GM23248 (cell line): ENCODE measurements at regions not wholly inside any gene's neighbourhood (a gene's known extent, or its start where the extent isn't known, plus 50 kb on each side); places are given as distances from the start of the nearest gene placed in this dataset.

Experiments
- DNase-seq: peaks from one replicate; pipeline ENCODE4 v3.0.0-alpha.2; 2015
- H2AFZ ChIP-seq: fragments of 200-600 bp; sonication (generic); 2 replicates; pipeline ENCODE4 v1.6.1; 2016; ENCODE audit warnings: antibody characterized with exemption
- H3F3A ChIP-seq: fragments of 200-600 bp; sonication (generic); 2 replicates; pipeline ENCODE4 v1.6.1; 2016; ENCODE audit warnings: mild to moderate bottlenecking, antibody characterized with exemption, mixed run types; ENCODE audit not compliant: insufficient read depth
- H3K27ac ChIP-seq: fragments of 200-600 bp; sonication (generic); 2 replicates; pipeline ENCODE4 v1.5.1; 2016; ENCODE audit warnings: mild to moderate bottlenecking
- H3K27me3 ChIP-seq: fragments of 200-600 bp; sonication (generic); replicated peaks from 2 replicates; pipeline ENCODE4 v1.6.1; 2016; ENCODE audit warnings: mild to moderate bottlenecking; ENCODE audit not compliant: insufficient read depth
- H3K36me3 ChIP-seq: fragments of 200-600 bp; sonication (generic); 2 replicates; pipeline ENCODE4 v1.6.1; 2016; ENCODE audit warnings: low read depth, mild to moderate bottlenecking
- H3K4me1 ChIP-seq: fragments of 200-600 bp; sonication (generic); 2 replicates; pipeline ENCODE4 v1.6.1; 2016; ENCODE audit warnings: mild to moderate bottlenecking; ENCODE audit not compliant: insufficient read depth
- H3K4me2 ChIP-seq: fragments of 200-600 bp; sonication (generic); one replicate; pipeline ENCODE4 v1.6.1; 2016; ENCODE audit warnings: mild to moderate bottlenecking; ENCODE audit not compliant: unreplicated experiment
- H3K4me3 ChIP-seq: fragments of 200-600 bp; sonication (generic); 2 replicates; pipeline ENCODE4 v1.5.1; 2016; ENCODE audit warnings: mild to moderate bottlenecking
- H3K79me2 ChIP-seq: fragments of 200-600 bp; sonication (generic); 2 replicates; pipeline ENCODE4 v1.6.1; 2016; ENCODE audit warnings: mild to moderate bottlenecking; ENCODE audit not compliant: insufficient read depth
- H3K9ac ChIP-seq: fragments of 200-600 bp; sonication (generic); 2 replicates; pipeline ENCODE4 v1.6.1; 2016; ENCODE audit warnings: mild to moderate bottlenecking
- H3K9me2 ChIP-seq: fragments of 200-600 bp; sonication (generic); 2 replicates; pipeline ENCODE4 v1.6.1; 2016; ENCODE audit warnings: mixed run types, mild to moderate bottlenecking, moderate library complexity; ENCODE audit not compliant: insufficient read depth
- H3K9me3 ChIP-seq: fragments of 200-600 bp; sonication (generic); one replicate; pipeline ENCODE4 v1.6.1; 2017; ENCODE audit warnings: low read depth
- H4K20me1 ChIP-seq: fragments of 200-600 bp; sonication (generic); 2 replicates; pipeline ENCODE4 v1.6.0; 2016; ENCODE audit not compliant: insufficient read depth
- EZH2 ChIP-seq: fragments of 200-600 bp; sonication (generic); IDR thresholded peaks from 2 replicates; pipeline ENCODE4 v1.6.1; 2018; ENCODE audit warnings: antibody characterized with exemption, mild to moderate bottlenecking; ENCODE audit not compliant: insufficient read depth, poor library complexity, severe bottlenecking
- EZH2phosphoT487 ChIP-seq: fragments of 200-600 bp; sonication (generic); IDR thresholded peaks from 2 replicates; pipeline ENCODE4 v1.6.1; 2018; ENCODE audit warnings: antibody characterized with exemption, moderate library complexity, mild to moderate bottlenecking, low read depth; ENCODE audit not compliant: insufficient read depth
- WGBS, 2 experiments: methylation state at CpG; one replicate each; pipeline ENCODE4 v1.1.6; 2015 to 2017; ENCODE audit warnings: low lambda C conversion rate in 2 of 2, low coverage in 1 of 2; ENCODE audit errors: missing lambda C conversion rate in 2 of 2; 5-methylcytosine and 5-hydroxymethylcytosine counted together
- in situ Hi-C: fragments of 300-500 bp; cut with MboI; formaldehyde crosslinking; loops from 2 replicates; pipeline ENCODE4 v1.15.0; 2020

- 88 to 94% methylated on average over 1 of the region's 1 CpG for WGBS, 2 experiments
- Histone ChIP-seq H3K27me3 (peaks cover 49% of the 10 kb centered on the region), H3K36me3 (no peaks in the 10 kb centered on the region), H3K27ac (no peak overlapping the region), H3K9me2 (no peaks in the 10 kb centered on the region), H3F3A (0 out of 2 replicates have a peak, but pooled peaks cover 4% of the 10 kb centered on the region), H3K9me3 (no peaks in the 10 kb centered on the region), H3K4me2 (no peak overlapping the region), H3K79me2 (no peaks in the 10 kb centered on the region), H2AFZ (no peak overlapping the region), H4K20me1 (no peaks in the 10 kb centered on the region), H3K4me1 (no peaks in the 10 kb centered on the region; the same call in 1 of the 2 replicates), H3K9ac (no peak overlapping the region), H3K4me3 (no peak overlapping the region)
- no peak for DNase-seq
- in situ Hi-C loops = no loop called here
- no peak for TF ChIP-seq EZH2phosphoT487
- no peak for TF ChIP-seq EZH2
These were observed 219.2 kb upstream of the NFIA start for GRCh38 chr1:60863131-60863530.

- no peaks in the 10 kb centered on the region for H3K9me2 ChIP-seq
- no peak overlapping the region for H2AFZ ChIP-seq
- no peaks in the 10 kb centered on the region; the same call in 1 of the 2 replicates for H3K4me1 ChIP-seq
- H3K4me3 ChIP-seq = no peak overlapping the region
- no peak for TF ChIP-seq EZH2phosphoT487
- no peak for TF ChIP-seq EZH2
- in situ Hi-C loops = no loop called here
- peaks cover 49% of the 10 kb centered on the region for H3K27me3 ChIP-seq
- H3F3A ChIP-seq = 0 out of 2 replicates have a peak, but pooled peaks cover 2% of the 10 kb centered on the region
- no peak overlapping the region for H3K9ac ChIP-seq
- H3K79me2 ChIP-seq = no peaks in the 10 kb centered on the region
- H3K36me3 ChIP-seq = no peaks in the 10 kb centered on the region
- H4K20me1 ChIP-seq = no peaks in the 10 kb centered on the region
- no peak overlapping the region for H3K4me2 ChIP-seq
- no peak for DNase-seq
- H3K9me3 ChIP-seq = no peaks in the 10 kb centered on the region
- WGBS, 2 experiments = 50 to 51% methylated on average over 5 of the region's 5 CpGs
- no peak overlapping the region for H3K27ac ChIP-seq
These were observed 220.3 kb upstream of the NFIA start for GRCh38 chr1:60861961-60862567.

GRCh38 chr1:60859111-60859510 is 223.2 kb upstream of the NFIA start:
- Histone ChIP-seq H3K36me3 (no peaks in the 10 kb centered on the region), H2AFZ (no peak overlapping the region), H3K79me2 (no peaks in the 10 kb centered on the region), H3F3A (no peaks in the 10 kb centered on the region), H3K27me3 (peaks cover 22% of the 10 kb centered on the region), H3K9me3 (no peaks in the 10 kb centered on the region), H3K4me3 (no peak overlapping the region), H3K27ac (no peak overlapping the region), H3K9ac (no peak overlapping the region), H3K9me2 (no peaks in the 10 kb centered on the region), H3K4me1 (no peaks in the 10 kb centered on the region), H3K4me2 (no peak overlapping the region), H4K20me1 (no peaks in the 10 kb centered on the region)
- in situ Hi-C loops = loop anchor here (10.0 kb wide), 1 partner anchor 176 kb away; no protein-coding TSS in a partner anchor
- TF ChIP-seq EZH2 = no peak
- TF ChIP-seq EZH2phosphoT487 = no peak
- WGBS, 2 experiments = 71 to 79% methylated on average over 2 of the region's 2 CpGs
- DNase-seq = no peak

GRCh38 chr1:60857851-60858250 is 224.5 kb upstream of the NFIA start:
- H3K79me2 ChIP-seq = no peaks in the 10 kb centered on the region
- no peak for DNase-seq
- H3K4me2 ChIP-seq = no peak overlapping the region
- no peaks in the 10 kb centered on the region for H3K9me2 ChIP-seq
- H3K9me3 ChIP-seq = no peaks in the 10 kb centered on the region
- H3F3A ChIP-seq = no peaks in the 10 kb centered on the region
- in situ Hi-C loops = loop anchor here (10.0 kb wide), 1 partner anchor 177 kb away; no protein-coding TSS in a partner anchor
- H3K27ac ChIP-seq = no peak overlapping the region
- no peak overlapping the region for H2AFZ ChIP-seq
- H3K9ac ChIP-seq = no peak overlapping the region
- H3K4me1 ChIP-seq = no peaks in the 10 kb centered on the region
- H3K4me3 ChIP-seq = no peak overlapping the region
- peaks cover 12% of the 10 kb centered on the region; the same call in 1 of the 2 replicates for H3K27me3 ChIP-seq
- H4K20me1 ChIP-seq = no peaks in the 10 kb centered on the region
- TF ChIP-seq EZH2 = no peak
- TF ChIP-seq EZH2phosphoT487 = no peak
- H3K36me3 ChIP-seq = no peaks in the 10 kb centered on the region
- WGBS, 2 experiments = 38 to 40% methylated on average over 2 of the region's 2 CpGs
